ENCODE measurements at regions not wholly inside any gene's neighbourhood (a gene's known extent, or its start where the extent isn't known, plus 50 kb on each side); places are given as distances from the start of the nearest gene placed in this dataset.

DNA sequence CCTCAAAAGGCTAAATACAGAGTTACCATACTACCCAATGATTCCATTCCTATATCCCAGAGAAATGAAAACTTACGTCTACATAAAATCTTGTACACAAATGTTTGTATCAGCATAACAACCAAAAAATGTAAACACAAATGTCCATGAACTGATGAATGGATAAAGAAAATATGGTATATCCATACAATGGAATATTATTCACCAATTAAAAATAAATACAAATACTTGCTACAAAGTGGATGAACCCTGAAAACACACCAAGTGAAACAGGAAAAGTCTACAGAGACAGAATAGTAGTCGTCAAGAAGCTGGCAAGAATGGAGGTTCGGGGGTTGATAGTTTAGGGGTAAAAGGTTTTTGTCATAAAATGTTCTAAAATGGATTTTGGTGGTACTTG, 54.0 kb upstream of the ANKRD28 start:
- peaks cover 0 to 6% (median 5%) of the 10 kb centered on the region in 3 donors for H3K9me3 ChIP-seq
- DNase-seq = no peak
- H3K27me3 ChIP-seq = no peaks in the 10 kb centered on the region
- no peaks in the 10 kb centered on the region for H3K4me1 ChIP-seq
- H3K36me3 ChIP-seq = no peaks in the 10 kb centered on the region
- no peak overlapping the region for H3K4me3 ChIP-seq
- no peak overlapping the region for H3K27ac ChIP-seq
- TF ChIP-seq, protein P1, sequence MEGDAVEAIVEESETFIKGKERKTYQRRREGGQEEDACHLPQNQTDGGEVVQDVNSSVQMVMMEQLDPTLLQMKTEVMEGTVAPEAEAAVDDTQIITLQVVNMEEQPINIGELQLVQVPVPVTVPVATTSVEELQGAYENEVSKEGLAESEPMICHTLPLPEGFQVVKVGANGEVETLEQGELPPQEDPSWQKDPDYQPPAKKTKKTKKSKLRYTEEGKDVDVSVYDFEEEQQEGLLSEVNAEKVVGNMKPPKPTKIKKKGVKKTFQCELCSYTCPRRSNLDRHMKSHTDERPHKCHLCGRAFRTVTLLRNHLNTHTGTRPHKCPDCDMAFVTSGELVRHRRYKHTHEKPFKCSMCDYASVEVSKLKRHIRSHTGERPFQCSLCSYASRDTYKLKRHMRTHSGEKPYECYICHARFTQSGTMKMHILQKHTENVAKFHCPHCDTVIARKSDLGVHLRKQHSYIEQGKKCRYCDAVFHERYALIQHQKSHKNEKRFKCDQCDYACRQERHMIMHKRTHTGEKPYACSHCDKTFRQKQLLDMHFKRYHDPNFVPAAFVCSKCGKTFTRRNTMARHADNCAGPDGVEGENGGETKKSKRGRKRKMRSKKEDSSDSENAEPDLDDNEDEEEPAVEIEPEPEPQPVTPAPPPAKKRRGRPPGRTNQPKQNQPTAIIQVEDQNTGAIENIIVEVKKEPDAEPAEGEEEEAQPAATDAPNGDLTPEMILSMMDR (IDR thresholded peaks at IDR 0.05) = no peak
- intact Hi-C loops (cut with DNase I; ENCODE audit: low total_unique reads) = no loop called here

DNA sequence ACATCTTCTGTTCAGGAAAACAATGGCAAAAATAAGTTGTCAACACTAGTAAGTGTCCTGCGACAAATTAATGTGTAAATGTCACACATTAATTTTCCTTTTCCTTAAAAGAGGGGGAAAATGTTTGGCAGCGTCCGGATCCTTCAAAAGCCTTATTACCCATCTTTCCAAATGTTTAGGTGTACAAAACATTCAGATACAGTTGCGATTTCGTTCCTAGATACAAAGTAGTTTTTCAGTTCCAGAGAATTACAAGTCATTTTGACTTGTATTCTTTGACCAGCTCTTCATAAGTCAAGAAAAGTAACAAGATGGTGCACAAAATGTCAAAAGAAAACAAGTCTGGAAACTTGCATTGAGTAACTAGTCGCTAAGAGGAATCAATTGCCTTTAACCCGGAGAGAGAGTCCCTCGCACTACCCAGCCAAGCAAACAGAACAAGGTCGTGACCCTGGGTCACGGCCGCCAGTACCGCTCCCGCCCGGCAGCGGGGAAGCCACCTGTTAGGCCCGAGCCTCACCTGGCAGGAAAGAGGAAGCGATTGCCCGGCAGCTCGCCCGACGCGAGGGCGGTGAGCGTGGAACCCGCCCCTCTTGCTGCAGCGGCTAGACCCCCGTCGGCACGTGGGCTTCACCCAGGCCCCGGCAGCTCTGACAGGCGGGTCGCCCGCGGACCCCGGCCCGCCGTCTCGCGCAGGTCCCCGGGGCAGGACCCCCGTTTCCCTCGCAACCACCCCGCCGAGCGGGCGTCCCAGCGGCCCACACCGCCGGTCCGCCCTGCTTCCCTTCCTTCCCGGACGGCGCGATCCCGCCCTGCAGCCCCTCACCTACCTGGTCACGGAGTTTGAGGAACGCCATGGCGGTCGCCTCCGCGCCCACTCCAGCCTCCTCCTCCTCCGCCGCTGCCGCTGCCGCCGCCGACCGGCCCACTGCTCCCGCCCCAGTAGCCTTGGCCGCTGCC, 61.0 kb upstream of the ANKRD28 start:
- peak overlapping the region; percentile 77 to 85 for H3K27ac ChIP-seq
- TF ChIP-seq, protein P1 (IDR thresholded peaks at IDR 0.05) = peak in 1 of 2 experiments; percentile 14
- no peaks in the 10 kb centered on the region for H3K36me3 ChIP-seq
- H3K9me3 ChIP-seq = no peaks in the 10 kb centered on the region
- no peaks in the 10 kb centered on the region for H3K27me3 ChIP-seq
- intact Hi-C loops (cut with DNase I; ENCODE audit: low total_unique reads) = no loop called here
- H3K4me1 ChIP-seq = peaks cover 0 to 12% (median 7%) of the 10 kb centered on the region in 4 donors
- peak in 1 of 2 donors; percentile 72 for DNase-seq
- H3K4me3 ChIP-seq = peak overlapping the region; percentile 83 to 97

DNA sequence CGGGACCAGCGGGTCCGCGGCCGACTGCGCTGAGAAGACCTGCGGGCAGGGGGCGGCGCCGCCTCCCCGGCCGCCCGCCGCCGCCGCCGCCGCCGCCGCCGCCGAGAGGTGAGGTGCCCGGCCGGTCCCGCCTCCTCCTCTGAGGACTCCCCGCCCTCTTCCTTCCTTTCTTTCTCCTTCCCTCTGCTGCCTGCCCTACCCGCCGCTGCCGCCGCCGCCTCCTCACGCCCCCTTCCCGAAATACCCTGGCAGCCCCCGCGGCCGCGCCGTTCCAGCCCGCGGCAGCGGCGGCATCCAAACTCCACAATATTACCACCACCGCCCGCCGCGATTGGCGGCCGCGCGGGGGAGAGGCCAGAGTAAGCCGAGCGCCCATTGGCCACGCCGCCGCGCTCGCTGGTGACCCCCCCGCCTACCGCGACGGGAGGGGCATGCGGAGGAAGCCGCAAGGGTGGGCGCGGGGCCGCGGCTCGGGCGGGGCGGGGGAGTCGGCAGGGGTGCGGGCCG, 61.8 kb upstream of the ANKRD28 start:
- Histone ChIP-seq H3K4me3 (peak overlapping the region; percentile 83 to 97), H3K4me1 (peaks cover 0 to 12% (median 7%) of the 10 kb centered on the region in 4 donors), H3K9me3 (no peaks in the 10 kb centered on the region), H3K27me3 (no peaks in the 10 kb centered on the region), H3K27ac (peak overlapping the region; percentile 77 to 85), H3K36me3 (no peaks in the 10 kb centered on the region)
- intact Hi-C loops (cut with DNase I; ENCODE audit: low total_unique reads) = no loop called here
- peak; percentile 87 to 90 for DNase-seq
- TF ChIP-seq, protein P1 (IDR thresholded peaks at IDR 0.05) = peak in 1 of 2 experiments; percentile 45

DNA sequence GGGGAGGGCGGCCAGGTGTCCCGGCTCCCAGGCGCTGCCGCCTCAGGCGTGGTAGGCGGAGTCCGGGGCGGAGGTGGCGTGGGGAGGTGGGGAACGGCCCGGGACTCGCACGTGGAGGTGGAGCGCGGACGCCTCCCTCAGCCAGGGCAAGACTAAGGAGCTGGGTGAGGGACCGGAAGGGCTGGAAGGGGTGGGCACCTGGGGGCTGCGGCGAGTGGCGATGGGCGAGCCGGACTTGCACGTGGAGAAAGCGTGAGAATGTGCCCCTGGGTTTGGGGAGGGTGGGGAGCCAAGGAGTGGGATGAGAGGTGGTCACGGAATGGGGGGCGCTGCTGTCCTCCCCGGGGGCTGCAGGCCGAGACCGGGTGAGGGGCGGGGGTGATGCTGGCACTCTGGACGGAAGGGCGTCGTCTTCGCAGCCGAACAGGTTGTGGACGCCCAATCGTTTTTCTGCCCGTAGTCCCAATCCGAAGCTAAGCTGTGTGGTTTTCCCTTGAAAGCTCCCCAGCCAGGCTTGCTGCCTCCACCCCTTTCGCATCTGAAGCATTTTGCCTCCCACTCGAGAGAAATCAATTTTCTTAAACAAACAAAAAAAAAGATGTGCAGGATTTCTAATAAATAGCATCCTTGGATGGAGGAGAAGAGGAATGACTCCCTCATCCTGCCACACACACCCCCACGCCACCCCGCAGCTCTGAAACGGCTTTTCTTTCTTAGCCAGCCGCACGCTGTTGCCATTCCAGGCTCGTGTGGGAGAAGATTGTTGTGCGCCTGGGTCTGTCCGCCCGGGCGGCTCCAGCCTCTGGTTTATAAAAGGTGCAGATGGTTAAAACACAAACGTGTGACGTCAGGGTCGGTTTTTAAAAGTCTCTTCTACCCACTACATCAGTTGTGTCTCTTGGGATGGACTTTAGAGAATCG, 62.5 kb upstream of the ANKRD28 start:
- Histone ChIP-seq H3K36me3 (no peaks in the 10 kb centered on the region), H3K27me3 (no peaks in the 10 kb centered on the region), H3K27ac (peak overlapping the region; percentile 77 to 85), H3K4me1 (peaks cover 0 to 12% (median 7%) of the 10 kb centered on the region in 4 donors), H3K4me3 (peak overlapping the region; percentile 83 to 97), H3K9me3 (no peaks in the 10 kb centered on the region)
- TF ChIP-seq, protein P1 (IDR thresholded peaks at IDR 0.05) = no peak
- DNase-seq = peak in 1 of 2 donors; percentile 76
- intact Hi-C loops (cut with DNase I; ENCODE audit: low total_unique reads) = no loop called here

DNA sequence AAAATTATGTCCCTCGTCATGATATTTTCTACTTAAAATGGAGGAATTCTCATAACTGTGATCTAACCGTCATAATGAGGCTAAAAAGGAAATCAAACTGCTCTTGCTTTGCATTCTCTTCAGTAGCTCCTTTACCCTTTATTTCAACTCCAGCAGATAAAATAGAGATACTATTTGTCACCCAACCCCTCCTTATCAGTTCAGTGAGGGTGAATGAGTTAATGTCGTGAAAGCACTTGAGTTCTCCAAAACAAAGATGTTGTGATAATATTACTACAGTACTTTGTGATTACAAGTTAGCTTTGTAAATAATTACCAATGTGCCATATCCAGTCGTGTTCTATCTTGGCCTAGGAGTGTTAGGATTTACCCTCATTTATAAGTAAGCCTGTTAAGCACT, 63.4 kb upstream of the ANKRD28 start:
- H3K27ac ChIP-seq = peak overlapping the region in 1 of 2 donors; percentile 77
- DNase-seq = no peak
- intact Hi-C loops (cut with DNase I; ENCODE audit: low total_unique reads) = no loop called here
- H3K4me3 ChIP-seq = no peak overlapping the region
- no peaks in the 10 kb centered on the region for H3K9me3 ChIP-seq
- TF ChIP-seq, protein P1 (IDR thresholded peaks at IDR 0.05) = no peak
- H3K27me3 ChIP-seq = no peaks in the 10 kb centered on the region
- no peaks in the 10 kb centered on the region for H3K36me3 ChIP-seq
- peaks cover 0 to 12% (median 7%) of the 10 kb centered on the region in 4 donors for H3K4me1 ChIP-seq
